SK-MEL-5 (cell line): ENCODE measurements at regions not wholly inside any gene's neighbourhood (a gene's known extent, or its start where the extent isn't known, plus 50 kb on each side); places are given as distances from the start of the nearest gene placed in this dataset.

Experiments used
- DNase-seq: peaks from one replicate; pipeline ENCODE4 v3.0.0-alpha.2; 2016; ENCODE audit warnings: low read depth, low spot score
- in situ Hi-C: cut with HindIII; loops from 2 replicates; pipeline ENCODE4 v1.10.0; 2016; ENCODE audit warnings: low sequenced_read_pairs, high pct_unique_total_duplicates, low pct_unique_long_range_greater_than_20kb

DNA sequence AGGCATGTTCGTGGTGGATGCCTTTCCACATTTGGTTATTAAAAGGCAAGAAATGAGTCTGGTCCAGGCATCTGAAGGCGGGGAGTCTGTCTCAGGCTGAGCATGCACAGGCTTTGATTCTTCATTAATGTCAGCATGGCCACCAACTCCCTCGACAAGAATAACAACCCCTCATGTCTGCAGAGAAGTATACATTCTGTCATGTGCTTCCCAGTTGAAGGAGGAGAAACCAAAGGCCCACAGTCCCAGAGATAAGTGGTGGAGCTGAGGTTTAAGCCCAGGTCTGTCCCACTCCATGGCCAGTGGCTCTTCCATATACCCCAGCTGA is 61.6 kb upstream of the LAPTM5 start:
- in situ Hi-C loops = loop anchor here (25.0 kb wide), 1 partner anchor 93 kb away; the partner anchor contains the start of gene SDC3
- DNase-seq = no peak

DNA sequence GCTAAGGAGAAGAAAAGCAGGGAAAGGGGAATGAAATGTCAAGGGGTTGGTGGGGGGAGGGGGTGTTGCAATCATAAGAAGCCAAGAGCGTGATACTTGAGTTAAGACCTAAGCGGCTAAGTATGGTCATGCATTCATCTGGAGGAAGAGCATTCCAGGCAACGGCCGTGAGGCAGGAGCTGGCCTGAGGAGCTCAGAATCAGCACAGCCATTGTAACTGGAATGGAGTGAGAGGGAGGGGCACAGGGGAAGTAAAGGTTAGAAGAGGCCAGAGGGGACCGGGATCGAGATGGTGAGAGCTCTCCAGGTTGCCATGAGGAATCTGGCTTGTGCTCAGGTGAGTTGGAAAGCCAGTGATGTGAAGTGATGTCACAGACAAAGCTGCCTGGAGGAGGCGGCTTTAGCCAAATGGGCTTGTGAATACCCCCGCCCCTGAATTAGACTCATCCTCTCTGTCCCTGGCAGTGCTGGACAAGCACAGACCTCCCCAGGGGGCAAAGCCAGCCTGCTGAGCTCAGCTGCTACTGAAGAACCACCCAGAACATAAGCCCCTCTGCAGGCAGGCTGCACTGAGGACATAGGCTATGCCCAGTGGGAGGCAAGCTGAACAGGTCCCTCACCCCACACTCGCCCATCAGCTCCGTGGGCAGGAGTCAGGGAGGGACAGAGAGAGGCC is 61.1 kb upstream of the LAPTM5 start:
- in situ Hi-C loops = loop anchor here (25.0 kb wide), 1 partner anchor 94 kb away; the partner anchor contains the start of gene SDC3
- no peak for DNase-seq

- in situ Hi-C loops = loop anchor here (25.0 kb wide), 1 partner anchor 95 kb away; the partner anchor contains the start of gene SDC3
- no peak for DNase-seq
Measured at GRCh38 chr1:30817548-30817947, 60.0 kb upstream of the LAPTM5 start.

DNA sequence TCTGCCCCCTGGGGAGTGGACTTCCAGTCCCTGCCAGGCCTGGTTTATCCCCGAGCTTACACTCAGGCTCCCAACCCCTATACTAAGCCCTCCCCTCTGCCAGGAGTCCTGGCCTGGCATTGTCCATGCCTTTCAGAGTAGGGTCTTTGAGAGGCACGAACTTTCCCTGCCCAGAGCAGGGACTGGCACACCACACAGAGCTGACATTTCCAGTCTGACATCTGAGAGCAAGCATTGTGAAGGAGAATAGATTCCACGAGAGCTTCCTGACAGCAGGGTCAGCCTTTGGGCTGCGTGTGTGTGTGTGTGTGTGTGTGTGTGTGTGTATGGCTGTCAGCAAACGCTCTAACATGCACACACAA is 59.5 kb upstream of the LAPTM5 start:
- in situ Hi-C loops = loop anchor here (25.0 kb wide), 1 partner anchor 95 kb away; the partner anchor contains the start of gene SDC3
- DNase-seq = no peak

DNA sequence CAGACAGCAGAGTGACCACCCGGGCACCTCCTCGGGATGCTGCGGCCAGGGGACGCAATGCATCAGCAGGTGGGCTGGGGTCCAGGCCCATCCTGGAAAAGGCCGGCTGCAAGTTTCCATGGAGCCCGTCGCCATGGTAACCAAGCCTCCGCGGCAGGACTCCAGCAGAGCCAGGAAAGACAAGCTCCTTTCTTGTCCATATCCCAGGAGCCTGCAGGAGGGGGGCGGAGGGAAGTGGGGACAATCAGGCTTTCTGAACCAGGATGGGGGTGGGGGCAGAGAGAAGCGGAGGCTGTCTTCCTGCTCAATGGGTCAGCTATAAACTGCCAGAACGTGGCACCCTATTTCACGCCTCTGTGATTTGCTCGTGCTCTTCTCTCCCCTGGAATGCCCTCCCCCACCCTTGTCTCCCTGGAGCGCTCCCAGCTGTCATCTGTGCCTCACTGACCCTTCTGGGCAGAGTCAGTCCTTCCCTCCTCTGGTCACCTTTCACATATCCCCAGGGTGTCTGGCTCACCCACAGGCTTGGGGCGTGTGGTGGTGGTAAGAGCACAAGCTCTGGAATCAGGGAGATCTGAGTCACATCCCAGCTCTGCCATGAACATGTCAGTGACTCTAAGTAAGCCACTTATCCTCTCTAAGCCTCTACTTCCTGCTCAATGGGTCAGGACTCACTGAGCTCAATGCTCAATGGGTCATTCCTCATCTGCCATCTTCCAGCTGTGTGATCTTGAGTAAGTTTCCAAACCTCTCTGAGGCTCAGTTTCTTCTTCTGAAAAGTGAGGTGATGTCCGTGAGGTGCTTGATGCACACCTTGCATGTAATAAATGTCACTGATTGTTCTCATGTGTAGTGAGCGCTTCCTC is 58.9 kb upstream of the LAPTM5 start:
- peak; percentile 89 for DNase-seq
- in situ Hi-C loops = loop anchor here (25.0 kb wide), 1 partner anchor 96 kb away; the partner anchor contains the start of gene SDC3

GRCh38 chr1:30815556-30815955 is 58.0 kb upstream of the LAPTM5 start:
- DNase-seq = peak; percentile 41
- in situ Hi-C loops = loop anchor here (25.0 kb wide), 1 partner anchor 97 kb away; the partner anchor contains the start of gene SDC3

GRCh38 chr1:30814292-30814691 is 56.7 kb upstream of the LAPTM5 start:
- DNase-seq = no peak
- in situ Hi-C loops = loop anchor here (25.0 kb wide), 1 partner anchor 98 kb away; the partner anchor contains the start of gene SDC3

- DNase-seq = no peak
- in situ Hi-C loops = loop anchor here (25.0 kb wide), 1 partner anchor 100 kb away; the partner anchor contains the start of gene SDC3
Measured at GRCh38 chr1:30812076-30812475, 54.5 kb upstream of the LAPTM5 start.

- no peak for DNase-seq
- in situ Hi-C loops = loop anchor here (25.0 kb wide), 1 partner anchor 101 kb away; the partner anchor contains the start of gene SDC3
Measured at GRCh38 chr1:30811187-30811586, 53.6 kb upstream of the LAPTM5 start.

- in situ Hi-C loops = loop anchor here (25.0 kb wide), 1 partner anchor 102 kb away; the partner anchor contains the start of gene SDC3
- DNase-seq = no peak
Measured at GRCh38 chr1:30810416-30811080, 53.0 kb upstream of the LAPTM5 start.

GRCh38 chr1:30809514-30810263 is 52.1 kb upstream of the LAPTM5 start:
- in situ Hi-C loops = loop anchor here (25.0 kb wide), 1 partner anchor 103 kb away; the partner anchor contains the start of gene SDC3
- no peak for DNase-seq

DNA sequence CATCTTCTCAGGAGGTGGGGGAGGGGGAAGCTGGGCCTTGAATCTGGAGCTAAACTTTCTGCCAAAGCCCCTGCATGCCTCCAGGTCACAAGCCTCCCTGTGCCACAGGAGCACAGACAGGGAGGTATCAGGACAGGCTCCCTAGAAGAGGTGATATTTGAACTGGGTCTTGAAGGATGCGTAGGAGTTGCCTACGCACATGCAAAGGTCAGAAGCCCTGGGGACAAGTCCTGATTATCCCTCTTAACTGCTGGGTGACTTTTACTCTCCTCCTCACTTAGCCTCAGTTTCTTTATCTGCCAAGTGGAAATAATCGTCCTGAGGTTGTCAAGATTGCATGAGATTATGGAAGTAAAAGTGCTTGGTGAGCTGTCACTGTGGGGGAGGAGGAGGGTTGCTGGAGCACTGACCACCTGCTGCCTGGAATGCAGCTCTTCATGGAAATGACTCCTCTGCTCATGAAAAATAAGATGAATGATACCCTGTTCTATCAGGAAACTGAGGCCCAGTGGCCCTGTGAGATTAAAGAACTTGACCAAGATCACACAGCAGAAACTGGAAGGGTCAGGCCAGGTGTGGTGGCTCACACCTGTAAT is 50.6 kb upstream of the LAPTM5 start:
- in situ Hi-C loops = loop anchor here (25.0 kb wide), 1 partner anchor 104 kb away; the partner anchor contains the start of gene SDC3
- peak; percentile 56 for DNase-seq

- DNase-seq = peak; percentile 63
- in situ Hi-C loops = loop anchor here (25.0 kb wide), 1 partner anchor 105 kb away; the partner anchor contains the start of gene SDC3
Measured at GRCh38 chr1:30807318-30808066, 49.9 kb upstream of the LAPTM5 start.
